ENCODE measurements at regions not wholly inside any gene's neighbourhood (a gene's known extent, or its start where the extent isn't known, plus 50 kb on each side); places are given as distances from the start of the nearest gene placed in this dataset. TPM values are rescaled to one million over a fixed set of nuclear protein-coding genes. Genes with fewer than 3 reads are reported as not detected.

DNA sequence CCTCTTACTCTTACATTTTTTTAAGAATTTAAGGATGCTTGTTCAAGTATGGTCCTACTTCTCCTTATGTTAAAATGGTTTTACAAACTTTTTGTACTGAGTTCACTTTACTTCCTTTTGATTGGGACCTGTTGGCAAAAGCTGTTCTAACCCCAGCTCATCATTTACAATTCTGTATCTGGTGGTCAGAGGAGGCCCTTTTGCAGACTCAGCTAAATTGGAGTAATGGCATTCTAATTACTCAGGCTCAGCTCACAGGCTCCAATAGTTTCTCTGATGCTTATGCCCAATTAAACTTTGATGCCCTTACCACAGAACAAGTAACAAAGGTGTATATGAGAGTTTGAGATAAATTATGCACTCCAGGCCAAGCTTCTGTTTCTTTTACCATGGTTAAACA is 1632.0 kb downstream of the UQCRFS1 start:
- no peaks in the 10 kb centered on the region for H3K36me3 ChIP-seq (ENCODE audit: control insufficient read depth in 2 of 2, extremely low read depth in 1 of 2, insufficient read depth in 2 of 2, low read length in 2 of 2)
- DNase-seq (ENCODE audit: low read depth, low spot score): no peak
- H3K4me2 ChIP-seq (ENCODE audit: insufficient read depth, low read length): no peak overlapping the region
- CTCF ChIA-PET: interaction anchor here (0.7 kb wide), 1 partner anchor 28 kb away, joined by 3 read pairs; no protein-coding TSS in a partner anchor
- intact Hi-C loops (cut with micrococcal nuclease): no loop called here
- dilution Hi-C loops (cut with MboI; ENCODE audit: extremely low pct_ligation_motif_present, low sequenced_read_pairs): no loop called here
- no peaks in the 10 kb centered on the region for H3K9me1 ChIP-seq (replicated peaks; ENCODE audit: control insufficient read depth, extremely low read depth, insufficient read depth, low read length)
- H4K20me1 ChIP-seq (replicated peaks; ENCODE audit: control insufficient read depth, extremely low read depth, insufficient read depth, low read length): no peaks in the 10 kb centered on the region
- no TSS peak for BruUV-seq (replicated peaks)
- H3K9ac ChIP-seq (replicated peaks; ENCODE audit: extremely low read depth, insufficient read depth, low read length): no peak overlapping the region
- H3K79me2 ChIP-seq (ENCODE audit: control insufficient read depth, insufficient read depth, low read length): no peaks in the 10 kb centered on the region
- no peaks in the 10 kb centered on the region for H3K27me3 ChIP-seq (ENCODE audit: control insufficient read depth in 2 of 2, insufficient read depth in 2 of 2, low read length in 2 of 2)
- H2AFZ ChIP-seq (ENCODE audit: low read depth, low read length): no peak overlapping the region
- no peak overlapping the region for H3K27ac ChIP-seq (ENCODE audit: insufficient read depth, low read depth, low read length)
- POLR2A ChIA-PET: no interaction called here
- TF ChIP-seq GATA2 (IDR thresholded peaks at IDR 0.05; ENCODE audit: insufficient read depth, insufficient read length, low read depth, low read length): no peak
- no peak for TF ChIP-seq FOS (IDR thresholded peaks at IDR 0.05; ENCODE audit: borderline replicate concordance, insufficient read depth, low read length)
- no peak for TF ChIP-seq JUN (IDR thresholded peaks at IDR 0.05; ENCODE audit: borderline replicate concordance, insufficient read depth, insufficient read length, low read depth)
- TF ChIP-seq, protein P1, sequence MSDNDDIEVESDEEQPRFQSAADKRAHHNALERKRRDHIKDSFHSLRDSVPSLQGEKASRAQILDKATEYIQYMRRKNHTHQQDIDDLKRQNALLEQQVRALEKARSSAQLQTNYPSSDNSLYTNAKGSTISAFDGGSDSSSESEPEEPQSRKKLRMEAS (IDR thresholded peaks at IDR 0.05; ENCODE audit: insufficient read depth, insufficient read length): no peak
- no peak for TF ChIP-seq POLR2A (IDR thresholded peaks at IDR 0.05; ENCODE audit: low read depth, low read length)
- no peak for TF ChIP-seq MYC (IDR thresholded peaks at IDR 0.05; ENCODE audit: low read depth, low read length)
- no peak for TF ChIP-seq POLR2AphosphoS5 (IDR thresholded peaks at IDR 0.05; ENCODE audit: insufficient read depth, low read depth, low read length)
- no peak for TF ChIP-seq EZH2 (IDR thresholded peaks at IDR 0.05; ENCODE audit: borderline replicate concordance, low read depth, low read length, severe bottlenecking)
- TF ChIP-seq, protein P2, sequence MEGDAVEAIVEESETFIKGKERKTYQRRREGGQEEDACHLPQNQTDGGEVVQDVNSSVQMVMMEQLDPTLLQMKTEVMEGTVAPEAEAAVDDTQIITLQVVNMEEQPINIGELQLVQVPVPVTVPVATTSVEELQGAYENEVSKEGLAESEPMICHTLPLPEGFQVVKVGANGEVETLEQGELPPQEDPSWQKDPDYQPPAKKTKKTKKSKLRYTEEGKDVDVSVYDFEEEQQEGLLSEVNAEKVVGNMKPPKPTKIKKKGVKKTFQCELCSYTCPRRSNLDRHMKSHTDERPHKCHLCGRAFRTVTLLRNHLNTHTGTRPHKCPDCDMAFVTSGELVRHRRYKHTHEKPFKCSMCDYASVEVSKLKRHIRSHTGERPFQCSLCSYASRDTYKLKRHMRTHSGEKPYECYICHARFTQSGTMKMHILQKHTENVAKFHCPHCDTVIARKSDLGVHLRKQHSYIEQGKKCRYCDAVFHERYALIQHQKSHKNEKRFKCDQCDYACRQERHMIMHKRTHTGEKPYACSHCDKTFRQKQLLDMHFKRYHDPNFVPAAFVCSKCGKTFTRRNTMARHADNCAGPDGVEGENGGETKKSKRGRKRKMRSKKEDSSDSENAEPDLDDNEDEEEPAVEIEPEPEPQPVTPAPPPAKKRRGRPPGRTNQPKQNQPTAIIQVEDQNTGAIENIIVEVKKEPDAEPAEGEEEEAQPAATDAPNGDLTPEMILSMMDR (IDR thresholded peaks at IDR 0.05; ENCODE audit: extremely low read depth in 1 of 2, insufficient read depth in 1 of 2, low read depth in 1 of 2, low read length in 2 of 2): no peak
- H3K9me3 ChIP-seq (replicated peaks; ENCODE audit: control insufficient read depth, insufficient read depth, low read length): peaks cover 2% of the 10 kb centered on the region
- no peak for FAIRE-seq
- no peaks in the 10 kb centered on the region for H3K4me1 ChIP-seq (ENCODE audit: control insufficient read depth, extremely low read depth, insufficient read depth, low read length)
- no peak overlapping the region for H3K4me3 ChIP-seq (replicated peaks in 1 of 3; ENCODE audit: insufficient read depth in 1 of 3, low read depth in 1 of 3, low read length in 3 of 3)

Small RNA genes in the stretch of these regions (small RNA-seq; reads per million reads assigned to genes)
- gene AC006504.6 (ENCODE audit: insufficient read depth, insufficient read length, low read depth, low replicate concordance): not detected
- not detected for gene RNA5SP470 (ENCODE audit: insufficient read depth, insufficient read length, low read depth, low replicate concordance)

Data from endothelial cell of umbilical vein (primary cell).